ENCODE measurements at regions not wholly inside any gene's neighbourhood (a gene's known extent, or its start where the extent isn't known, plus 50 kb on each side); places are given as distances from the start of the nearest gene placed in this dataset.

- Mint-ChIP-seq H3K9me3 (no peaks in the 10 kb centered on the region), H3K4me1 (ENCODE audit: low read depth) (no peaks in the 10 kb centered on the region), H3K36me3 (ENCODE audit: low read depth) (no peaks in the 10 kb centered on the region), H3K27me3 (peaks cover 46% of the 10 kb centered on the region), H3K27ac (no peak overlapping the region), H3K4me3 (no peak overlapping the region)
- DNase-seq, result no peak
Observed at GRCh38 chr16:52976539-52977167, 76.0 kb downstream of the CHD9NB start.

- no peak overlapping the region for H3K4me3 Mint-ChIP-seq
- no peak overlapping the region for H3K27ac Mint-ChIP-seq
- H3K4me1 Mint-ChIP-seq (ENCODE audit: low read depth), result no peaks in the 10 kb centered on the region
- DNase-seq, result no peak
- H3K9me3 Mint-ChIP-seq, result no peaks in the 10 kb centered on the region
- H3K36me3 Mint-ChIP-seq (ENCODE audit: low read depth), result no peaks in the 10 kb centered on the region
- peaks cover under 1% of the 10 kb centered on the region for H3K27me3 Mint-ChIP-seq
Observed at GRCh38 chr16:52967744-52968143, 85.0 kb downstream of the CHD9NB start.

GRCh38 chr16:52964290-52964689 is 88.4 kb downstream of the CHD9NB start:
- H3K36me3 Mint-ChIP-seq (ENCODE audit: low read depth), result no peaks in the 10 kb centered on the region
- no peaks in the 10 kb centered on the region for H3K4me1 Mint-ChIP-seq (ENCODE audit: low read depth)
- no peak overlapping the region for H3K27ac Mint-ChIP-seq
- no peaks in the 10 kb centered on the region for H3K9me3 Mint-ChIP-seq
- no peak overlapping the region for H3K4me3 Mint-ChIP-seq
- H3K27me3 Mint-ChIP-seq, result no peaks in the 10 kb centered on the region
- no peak for DNase-seq

GRCh38 chr16:52963855-52964242 is 88.8 kb downstream of the CHD9NB start:
- H3K4me3 Mint-ChIP-seq, result no peak overlapping the region
- DNase-seq, result no peak
- H3K9me3 Mint-ChIP-seq, result no peaks in the 10 kb centered on the region
- no peaks in the 10 kb centered on the region for H3K27me3 Mint-ChIP-seq
- no peaks in the 10 kb centered on the region for H3K36me3 Mint-ChIP-seq (ENCODE audit: low read depth)
- no peak overlapping the region for H3K27ac Mint-ChIP-seq
- no peaks in the 10 kb centered on the region for H3K4me1 Mint-ChIP-seq (ENCODE audit: low read depth)

- Mint-ChIP-seq H3K9me3 (no peaks in the 10 kb centered on the region), H3K36me3 (ENCODE audit: low read depth) (no peaks in the 10 kb centered on the region), H3K4me3 (no peak overlapping the region), H3K4me1 (ENCODE audit: low read depth) (no peaks in the 10 kb centered on the region), H3K27me3 (no peaks in the 10 kb centered on the region), H3K27ac (no peak overlapping the region)
- no peak for DNase-seq
Observed at GRCh38 chr16:52963212-52963854, 89.4 kb downstream of the CHD9NB start.

GRCh38 chr16:52958951-52959350 is 93.7 kb downstream of the CHD9NB start:
- Mint-ChIP-seq H3K27me3 (peaks cover 6% of the 10 kb centered on the region), H3K36me3 (ENCODE audit: low read depth) (no peaks in the 10 kb centered on the region), H3K4me1 (ENCODE audit: low read depth) (no peaks in the 10 kb centered on the region), H3K4me3 (no peak overlapping the region), H3K9me3 (no peaks in the 10 kb centered on the region), H3K27ac (no peak overlapping the region)
- DNase-seq, result no peak

GRCh38 chr16:52957199-52957598 is 95.5 kb downstream of the CHD9NB start:
- Mint-ChIP-seq H3K27ac (no peak overlapping the region), H3K4me3 (no peak overlapping the region), H3K27me3 (peaks cover 12% of the 10 kb centered on the region), H3K36me3 (ENCODE audit: low read depth) (no peaks in the 10 kb centered on the region), H3K9me3 (no peaks in the 10 kb centered on the region), H3K4me1 (ENCODE audit: low read depth) (no peaks in the 10 kb centered on the region)
- DNase-seq, result no peak

GRCh38 chr16:52956044-52956443 is 96.7 kb downstream of the CHD9NB start:
- no peak for DNase-seq
- Mint-ChIP-seq H3K4me3 (no peak overlapping the region), H3K9me3 (no peaks in the 10 kb centered on the region), H3K27ac (no peak overlapping the region), H3K36me3 (ENCODE audit: low read depth) (no peaks in the 10 kb centered on the region), H3K27me3 (peaks cover 15% of the 10 kb centered on the region), H3K4me1 (ENCODE audit: low read depth) (no peaks in the 10 kb centered on the region)

GRCh38 chr16:52953215-52953614 is 99.5 kb downstream of the CHD9NB start:
- no peak for DNase-seq
- H3K27me3 Mint-ChIP-seq, result peaks cover 15% of the 10 kb centered on the region
- H3K27ac Mint-ChIP-seq, result no peak overlapping the region
- H3K4me3 Mint-ChIP-seq, result no peak overlapping the region
- H3K36me3 Mint-ChIP-seq (ENCODE audit: low read depth), result no peaks in the 10 kb centered on the region
- H3K9me3 Mint-ChIP-seq, result no peaks in the 10 kb centered on the region
- no peaks in the 10 kb centered on the region for H3K4me1 Mint-ChIP-seq (ENCODE audit: low read depth)

GRCh38 chr16:52948946-52949345 is 103.8 kb downstream of the CHD9NB start:
- DNase-seq, result no peak
- H3K27ac Mint-ChIP-seq, result no peak overlapping the region
- peaks cover 9% of the 10 kb centered on the region for H3K9me3 Mint-ChIP-seq
- H3K27me3 Mint-ChIP-seq, result peaks cover 8% of the 10 kb centered on the region
- no peaks in the 10 kb centered on the region for H3K4me1 Mint-ChIP-seq (ENCODE audit: low read depth)
- no peaks in the 10 kb centered on the region for H3K36me3 Mint-ChIP-seq (ENCODE audit: low read depth)
- H3K4me3 Mint-ChIP-seq, result no peak overlapping the region

GRCh38 chr16:52932321-52932720 is 120.4 kb downstream of the CHD9NB start:
- H3K27ac Mint-ChIP-seq, result no peak overlapping the region
- no peaks in the 10 kb centered on the region for H3K4me1 Mint-ChIP-seq (ENCODE audit: low read depth)
- H3K9me3 Mint-ChIP-seq, result peaks cover 4% of the 10 kb centered on the region
- peaks cover 14% of the 10 kb centered on the region for H3K27me3 Mint-ChIP-seq
- H3K4me3 Mint-ChIP-seq, result no peak overlapping the region
- DNase-seq, result no peak
- no peaks in the 10 kb centered on the region for H3K36me3 Mint-ChIP-seq (ENCODE audit: low read depth)

GRCh38 chr16:52929478-52930400 is 123.0 kb downstream of the CHD9NB start:
- Mint-ChIP-seq H3K4me1 (ENCODE audit: low read depth) (peaks cover 6% of the 10 kb centered on the region), H3K27ac (no peak overlapping the region), H3K36me3 (ENCODE audit: low read depth) (no peaks in the 10 kb centered on the region), H3K27me3 (peaks cover 11% of the 10 kb centered on the region), H3K4me3 (no peak overlapping the region), H3K9me3 (peaks cover 4% of the 10 kb centered on the region)
- DNase-seq, result no peak

GRCh38 chr16:52928955-52929354 is 123.7 kb downstream of the CHD9NB start:
- Mint-ChIP-seq H3K4me1 (ENCODE audit: low read depth) (peaks cover 6% of the 10 kb centered on the region), H3K27ac (no peak overlapping the region), H3K9me3 (peaks cover 4% of the 10 kb centered on the region), H3K36me3 (ENCODE audit: low read depth) (no peaks in the 10 kb centered on the region), H3K27me3 (peaks cover 14% of the 10 kb centered on the region), H3K4me3 (no peak overlapping the region)
- no peak for DNase-seq

- Mint-ChIP-seq H3K9me3 (peaks cover 4% of the 10 kb centered on the region), H3K27me3 (peaks cover 26% of the 10 kb centered on the region), H3K36me3 (ENCODE audit: low read depth) (no peaks in the 10 kb centered on the region), H3K4me1 (ENCODE audit: low read depth) (peaks cover 6% of the 10 kb centered on the region), H3K4me3 (no peak overlapping the region), H3K27ac (no peak overlapping the region)
- no peak for DNase-seq
Observed at GRCh38 chr16:52925143-52925542, 127.6 kb downstream of the CHD9NB start.

GRCh38 chr16:52924162-52924561 is 128.5 kb downstream of the CHD9NB start:
- Mint-ChIP-seq H3K4me1 (ENCODE audit: low read depth) (peaks cover 6% of the 10 kb centered on the region), H3K27ac (no peak overlapping the region), H3K4me3 (no peak overlapping the region), H3K36me3 (ENCODE audit: low read depth) (no peaks in the 10 kb centered on the region), H3K27me3 (peaks cover 22% of the 10 kb centered on the region), H3K9me3 (peaks cover 4% of the 10 kb centered on the region)
- no peak for DNase-seq

Measured in activated T-cell treated with anti-CD3 and anti-CD28 coated beads, Interleukin-2, amount 50 U/mL, for 24 hours (primary cell).